Heart left ventricle (tissue), 13 donors: ENCODE measurements at regions not wholly inside any gene's neighbourhood (a gene's known extent, or its start where the extent isn't known, plus 50 kb on each side); places are given as distances from the start of the nearest gene placed in this dataset.

Source experiments
- CTCF ChIP-seq, 12 donors: fragments of 200-600 bp; sonication (generic) in 4 of 12; IDR thresholded peaks; one replicate each; pipeline versions ENCODE4 v1.5.0 to v1.8.0; 2018 to 2022; ENCODE audit warnings: antibody characterized with exemption in 12 of 12, mild to moderate bottlenecking in 5 of 12
- POLR2A ChIP-seq, 2 donors: fragments of 450-650 bp; IDR thresholded peaks; one replicate each; pipeline ENCODE4 v1.6.1; 2017; ENCODE audit warnings: antibody characterized with exemption in 2 of 2, mild to moderate bottlenecking in 2 of 2, moderate library complexity in 2 of 2
- donor health status: ischemic (EF 13 %, LVEDD 7.1; RV severe dilation, severe dysfunction).
- donor health status: DM: no; HTN: yes; CAD: no.
- donor health status: DM: no; HTN: no; CAD: no.
- donor health status: ischemic (EF 25% LVEDD 6.9; RV normal size, moderate dysfunction).
- donor health status: ischemic (EF 25% LVEDD 5.7; RV mildly dilated, moderate dysfunction).
- donor health status: ischemic (EF 35%, LVEDD 5.7; RV mildly dilated, moderate dysfunction).
- donor health status: nonischemic (EF 11% LVEDD 7.7; RV severe dilation, severe dysfunction).
- donor health status: DM: yes; HTN: yes; CAD: no.
- donor health status: PGD.
- donor health status: ischemic (EF 29% LVEDD 5.4; RV normal size, mild dysfunction).
- donor health status: nonischemic (EF 23%, LVEDD 6.1; RV moderate dilation, normal function).

- TF ChIP-seq CTCF (IDR thresholded peaks at IDR 0.05) (no peak), POLR2A (IDR thresholded peaks at IDR 0.05) (no peak)
These were observed 184.7 kb upstream of the PRICKLE1 start for GRCh38 chr12:42774238-42774637.
